DOHH2 (cell line): ENCODE measurements at regions not wholly inside any gene's neighbourhood (a gene's known extent, or its start where the extent isn't known, plus 50 kb on each side); places are given as distances from the start of the nearest gene placed in this dataset.
"Not testable (repeated sequence)": the region's sequence is repeated elsewhere in the genome, so short reads cannot be mapped to it uniquely, and the experiment has no call there.

Experiments used
- H3F3A ChIP-seq: fragments of 200-600 bp; sonication (generic), shearing (Covaris generic); 2 replicates; pipeline ENCODE4 v1.6.0; 2016; ENCODE audit warnings: antibody characterized with exemption, mild to moderate bottlenecking; ENCODE audit not compliant: control insufficient read depth, insufficient read depth
- H3K27ac ChIP-seq: fragments of 200-600 bp; sonication (generic); 2 replicates; pipeline ENCODE4 v1.5.1; 2014; ENCODE audit warnings: low read depth, mild to moderate bottlenecking, low read length, moderate library complexity
- H3K27me3 ChIP-seq: fragments of 200-600 bp; sonication (generic); 2 replicates; pipeline ENCODE4 v1.6.1; 2014; ENCODE audit warnings: mild to moderate bottlenecking, low read length, mixed read lengths; ENCODE audit not compliant: control insufficient read depth
- H3K36me3 ChIP-seq: fragments of 200-600 bp; sonication (generic); 2 replicates; pipeline ENCODE4 v1.6.1; 2014; ENCODE audit warnings: mild to moderate bottlenecking, low read length, moderate library complexity, mixed read lengths; ENCODE audit not compliant: control insufficient read depth
- H3K4me1 ChIP-seq: fragments of 200-600 bp; sonication (generic); 2 replicates; pipeline ENCODE4 v1.6.1; 2014; ENCODE audit warnings: mild to moderate bottlenecking, low read length, mixed read lengths; ENCODE audit not compliant: control insufficient read depth
- H3K4me2 ChIP-seq: fragments of 200-600 bp; sonication (generic); 2 replicates; pipeline ENCODE4 v1.6.0; 2014; ENCODE audit warnings: mild to moderate bottlenecking, low read length, moderate library complexity
- H3K4me3 ChIP-seq: fragments of 200-600 bp; sonication (generic); 2 replicates; pipeline ENCODE4 v1.5.1; 2014; ENCODE audit warnings: mild to moderate bottlenecking, low read length, mixed read lengths
- H3K79me2 ChIP-seq: fragments of 200-600 bp; sonication (generic); 2 replicates; pipeline ENCODE4 v1.6.1; 2014; ENCODE audit warnings: mild to moderate bottlenecking, low read length, mixed read lengths; ENCODE audit not compliant: control insufficient read depth
- H3K9me2 ChIP-seq: fragments of 200-600 bp; sonication (generic); replicated peaks from 2 replicates; pipeline ENCODE4 v1.6.1; 2014; ENCODE audit warnings: mild to moderate bottlenecking, low read length, mixed read lengths; ENCODE audit not compliant: control insufficient read depth
- H3K9me3 ChIP-seq: fragments of 200-600 bp; sonication (generic); 2 replicates; pipeline ENCODE4 v1.6.1; 2014; ENCODE audit warnings: antibody characterized with exemption, low read length, mixed read lengths; ENCODE audit not compliant: control insufficient read depth, insufficient read depth
- H4K20me1 ChIP-seq: fragments of 200-600 bp; sonication (generic); 2 replicates; pipeline ENCODE4 v1.6.0; 2014; ENCODE audit warnings: low read depth, mild to moderate bottlenecking, antibody characterized with exemption, low read length, moderate library complexity; ENCODE audit not compliant: control insufficient read depth, insufficient read depth
- CTCF ChIP-seq: fragments of 200-600 bp; sonication (generic); IDR thresholded peaks from one replicate; pipeline ENCODE4 v1.5.1; 2014; ENCODE audit warnings: antibody characterized with exemption, mild to moderate bottlenecking, low read depth, low read length; ENCODE audit not compliant: poor library complexity, severe bottlenecking
- EZH2phosphoT487 ChIP-seq: fragments of 200-600 bp; sonication (generic); IDR thresholded peaks from 2 replicates; pipeline ENCODE4 v1.6.1; 2017; ENCODE audit warnings: borderline replicate concordance, mild to moderate bottlenecking, antibody characterized with exemption, low read length, moderate library complexity, mixed read lengths

- H3K4me2 ChIP-seq = no peak overlapping the region
- no peaks in the 10 kb centered on the region for H3F3A ChIP-seq
Measured at GRCh38 chr3:6750782-6751181, 110.1 kb upstream of the GRM7 start.

GRCh38 chr3:6753536-6753935 is 107.4 kb upstream of the GRM7 start:
- Histone ChIP-seq H3K27me3 (no peaks in the 10 kb centered on the region), H3K4me2 (no peak overlapping the region), H3K79me2 (no peaks in the 10 kb centered on the region), H3K4me3 (no peak overlapping the region), H3K9me2 (no peaks in the 10 kb centered on the region), H3K36me3 (no peaks in the 10 kb centered on the region), H3K27ac (no peak overlapping the region), H3K9me3 (no peaks in the 10 kb centered on the region), H3F3A (no peaks in the 10 kb centered on the region), H3K4me1 (no peaks in the 10 kb centered on the region), H4K20me1 (no peaks in the 10 kb centered on the region)
- no peak for TF ChIP-seq CTCF
- TF ChIP-seq EZH2phosphoT487 = no peak

More at GRCh38 chr3:6750782-6751181, 110.1 kb upstream of the GRM7 start:
- Histone ChIP-seq H3K9me2 (no peaks in the 10 kb centered on the region), H3K27ac (no peak overlapping the region), H3K79me2 (no peaks in the 10 kb centered on the region), H3K9me3 (no peaks in the 10 kb centered on the region), H3K4me1 (no peaks in the 10 kb centered on the region), H3K4me3 (no peak overlapping the region), H3K36me3 (no peaks in the 10 kb centered on the region), H4K20me1 (no peaks in the 10 kb centered on the region), H3K27me3 (no peaks in the 10 kb centered on the region)
- TF ChIP-seq EZH2phosphoT487 (no peak), CTCF (no peak)

GRCh38 chr3:6769532-6770396 is 91.2 kb upstream of the GRM7 start:
- not testable (repeated sequence) for H3K9me3 ChIP-seq, H3K79me2 ChIP-seq, H3K4me3 ChIP-seq, H3K9me2 ChIP-seq, H3F3A ChIP-seq, H4K20me1 ChIP-seq, H3K4me2 ChIP-seq, H3K36me3 ChIP-seq, H3K4me1 ChIP-seq, H3K27ac ChIP-seq, H3K27me3 ChIP-seq

GRCh38 chr3:6770397-6770690 is 90.6 kb upstream of the GRM7 start:
- no peaks in the 10 kb centered on the region for H3K9me2 ChIP-seq
- no peak overlapping the region for H3K27ac ChIP-seq
- no peaks in the 10 kb centered on the region for H3K36me3 ChIP-seq
- H3K4me1 ChIP-seq = no peaks in the 10 kb centered on the region
- H3K27me3 ChIP-seq = no peaks in the 10 kb centered on the region
- no peaks in the 10 kb centered on the region for H3K9me3 ChIP-seq
- no peak for TF ChIP-seq EZH2phosphoT487
- no peak for TF ChIP-seq CTCF
- H3K4me3 ChIP-seq = no peak overlapping the region
- no peaks in the 10 kb centered on the region for H4K20me1 ChIP-seq
- no peak overlapping the region for H3K4me2 ChIP-seq
- no peaks in the 10 kb centered on the region for H3F3A ChIP-seq
- H3K79me2 ChIP-seq = no peaks in the 10 kb centered on the region
